Glomerular visceral epithelial cell (primary cell): ENCODE measurements at regions not wholly inside any gene's neighbourhood (a gene's known extent, or its start where the extent isn't known, plus 50 kb on each side); places are given as distances from the start of the nearest gene placed in this dataset.

Experiments
- DNase-seq: peaks from one replicate; pipeline ENCODE4 v3.0.0-alpha.2; 2016; ENCODE audit errors: extremely low spot score

DNA sequence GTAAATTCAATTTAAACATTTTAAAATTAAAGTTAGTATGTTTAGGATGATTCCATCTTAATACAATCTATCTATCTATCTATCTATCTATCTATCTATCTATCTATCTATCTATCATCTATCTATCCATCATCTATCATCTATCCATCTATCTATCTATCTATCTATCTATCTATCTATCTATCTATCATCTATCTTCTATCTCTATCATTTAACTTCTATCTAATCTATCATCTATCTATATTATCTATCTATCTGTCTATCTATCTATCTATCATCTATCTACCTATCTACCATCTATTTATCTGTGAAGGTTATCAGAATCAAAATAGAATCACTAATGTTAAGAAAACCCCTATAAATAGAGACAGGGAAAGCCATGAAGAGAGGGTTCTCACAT, 78.3 kb downstream of the RAMP3 start:
- no peak for DNase-seq

GRCh38 chr7:45236666-45237065, 79.1 kb downstream of the RAMP3 start:
- DNase-seq: no peak

DNA sequence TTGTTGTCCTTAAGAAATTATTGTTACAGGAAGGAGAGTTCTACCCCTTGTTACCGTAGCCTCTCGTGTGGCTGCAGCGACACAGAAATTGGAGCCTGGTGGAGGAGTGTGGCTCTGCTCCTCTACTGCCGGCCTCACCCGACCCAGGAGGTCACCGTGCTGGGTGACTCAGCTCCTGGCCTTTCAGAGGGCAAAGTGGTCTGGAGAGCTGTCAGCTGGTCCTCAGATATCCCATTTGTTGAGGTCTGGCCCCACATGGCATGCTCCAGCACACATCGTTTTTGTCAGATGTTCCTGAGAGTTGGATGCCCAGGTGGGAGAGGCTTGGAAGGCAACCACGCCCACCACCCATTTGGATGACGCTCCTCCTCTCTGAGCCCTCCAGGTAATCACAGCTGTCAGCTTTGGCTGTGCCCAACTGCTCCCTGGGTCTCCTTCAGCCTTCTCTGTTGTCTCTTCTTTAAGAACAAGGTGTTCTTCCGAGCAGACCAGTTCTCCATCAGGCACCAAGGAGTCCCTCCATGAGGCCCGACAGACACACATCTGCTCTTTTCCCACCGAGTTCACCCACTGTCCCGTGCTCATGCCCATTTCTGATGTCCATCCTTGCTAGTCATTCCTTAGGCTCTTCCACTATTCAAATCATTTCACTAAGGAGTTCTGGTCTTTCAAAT, 80.3 kb downstream of the RAMP3 start:
- peak; percentile 6 for DNase-seq

- DNase-seq: no peak
These were observed 81.2 kb downstream of the RAMP3 start for GRCh38 chr7:45238806-45239205.

DNA sequence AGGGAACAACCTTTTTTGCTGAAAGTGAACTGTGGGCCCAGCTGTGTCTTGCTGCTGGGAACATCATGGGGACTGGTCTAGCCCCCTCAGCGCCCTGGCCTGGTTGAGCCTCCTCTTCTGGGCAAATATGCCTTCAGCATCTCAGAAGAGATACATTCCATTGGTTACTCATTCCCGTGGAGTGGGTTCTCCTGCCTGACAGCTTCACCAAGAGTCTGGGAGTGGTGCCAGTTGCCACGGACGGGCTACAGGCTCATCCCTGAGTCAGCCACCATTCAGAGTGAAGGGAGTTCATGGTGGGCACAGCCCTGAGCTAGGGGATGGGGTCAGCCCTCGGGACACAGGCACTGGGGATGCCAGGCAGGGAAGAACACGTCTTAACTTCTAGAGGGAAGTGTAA, 81.9 kb downstream of the RAMP3 start:
- peak; percentile 44 for DNase-seq

GRCh38 chr7:45240273-45240771, 82.7 kb downstream of the RAMP3 start:
- no peak for DNase-seq

DNA sequence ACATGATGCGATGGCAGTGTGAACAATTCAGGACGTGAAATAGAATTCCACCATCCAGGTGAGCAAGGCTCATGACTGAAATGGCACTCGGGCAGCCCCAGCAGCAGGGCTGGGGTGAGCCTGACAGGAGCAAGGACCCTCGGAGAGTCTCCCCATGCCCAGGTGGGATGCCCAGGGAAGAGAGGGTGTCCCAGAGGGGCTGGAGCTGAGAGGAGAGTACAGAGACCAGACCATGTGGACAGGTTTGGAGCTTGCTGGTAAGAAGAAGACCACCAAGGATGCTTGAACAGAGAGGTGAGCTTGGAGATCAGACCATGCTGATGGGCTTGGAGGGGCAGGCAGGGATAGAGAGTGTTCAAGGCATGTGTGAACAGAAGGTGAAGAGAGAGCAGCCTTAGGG, 83.3 kb downstream of the RAMP3 start:
- DNase-seq: no peak

DNA sequence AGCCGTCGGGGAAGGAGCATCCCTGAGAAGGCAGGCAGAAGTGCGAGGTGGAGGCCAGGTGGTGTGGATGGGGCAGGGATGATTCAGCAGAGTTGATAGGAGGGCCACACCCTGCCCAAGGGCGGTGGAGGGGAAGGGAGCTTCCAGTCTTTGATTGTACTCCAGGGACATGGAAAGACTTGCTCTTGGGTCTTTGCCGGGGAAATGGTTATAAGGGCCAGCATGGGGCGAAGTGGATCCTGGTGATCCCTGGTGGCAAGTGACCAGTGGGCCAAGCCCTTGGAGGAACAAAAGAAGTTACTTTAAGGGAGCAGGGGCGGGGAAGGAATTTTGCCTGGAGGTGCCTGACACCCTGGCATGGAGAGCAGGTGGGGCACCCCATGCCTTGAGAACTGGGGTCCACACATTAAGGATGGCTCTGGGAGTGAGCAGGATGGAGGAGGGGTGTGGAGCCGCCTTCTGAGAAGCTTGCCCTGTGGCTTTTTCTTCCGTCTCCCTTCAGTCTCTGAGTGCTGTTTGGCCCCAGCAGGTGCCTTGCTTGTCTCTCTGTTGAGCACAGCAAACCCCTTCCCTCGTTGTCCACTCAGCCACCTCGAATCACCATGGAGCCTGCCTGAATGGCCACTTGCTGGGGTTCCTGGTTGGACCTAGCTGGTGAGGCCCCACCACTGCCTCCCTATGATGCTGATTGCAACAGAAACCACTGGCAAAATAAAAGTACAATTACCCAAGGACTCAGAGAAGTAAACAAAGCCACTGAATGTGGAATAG, 83.9 kb downstream of the RAMP3 start:
- no peak for DNase-seq

GRCh38 chr7:45242261-45242660, 84.7 kb downstream of the RAMP3 start:
- DNase-seq: no peak

GRCh38 chr7:45242698-45243097, 85.1 kb downstream of the RAMP3 start:
- DNase-seq: no peak

DNA sequence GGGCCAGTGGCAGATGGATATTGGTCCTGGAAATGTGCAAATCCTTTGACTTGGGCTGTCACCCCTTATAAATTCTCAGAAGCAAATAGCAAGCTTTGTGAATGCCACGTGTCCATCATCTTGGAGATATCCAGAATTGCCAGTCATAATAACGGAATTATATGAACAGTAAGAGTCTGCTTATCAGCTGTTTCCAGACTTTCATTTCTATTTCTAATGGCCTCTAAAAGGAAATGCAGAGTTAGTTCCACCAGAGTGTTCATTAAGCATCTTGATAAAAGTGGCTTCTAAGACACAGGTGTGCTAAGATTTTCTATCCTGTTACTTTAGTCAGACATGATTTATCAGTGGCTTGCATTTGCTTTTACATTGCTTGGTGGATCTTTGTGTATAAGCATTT, 87.4 kb downstream of the RAMP3 start:
- no peak for DNase-seq

DNA sequence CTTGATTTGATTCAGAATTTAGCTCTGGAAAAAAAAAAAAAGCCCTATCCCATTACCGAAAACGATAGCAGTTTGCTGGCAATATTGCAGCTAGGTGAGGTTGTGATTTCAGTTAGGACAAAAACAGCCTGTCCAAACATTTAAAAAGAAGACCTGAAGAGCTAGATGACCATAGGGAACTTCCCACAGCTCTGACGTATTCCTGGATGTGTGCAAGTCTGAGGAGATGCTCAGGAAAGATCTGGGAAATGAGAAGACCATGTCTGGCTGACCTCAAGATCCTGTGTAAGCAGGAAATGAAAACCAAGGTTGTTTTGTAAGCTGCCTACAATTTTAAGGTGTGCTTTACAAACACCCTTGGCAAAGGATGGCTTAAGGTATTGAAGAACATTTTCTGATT, 88.7 kb downstream of the RAMP3 start:
- no peak for DNase-seq

DNA sequence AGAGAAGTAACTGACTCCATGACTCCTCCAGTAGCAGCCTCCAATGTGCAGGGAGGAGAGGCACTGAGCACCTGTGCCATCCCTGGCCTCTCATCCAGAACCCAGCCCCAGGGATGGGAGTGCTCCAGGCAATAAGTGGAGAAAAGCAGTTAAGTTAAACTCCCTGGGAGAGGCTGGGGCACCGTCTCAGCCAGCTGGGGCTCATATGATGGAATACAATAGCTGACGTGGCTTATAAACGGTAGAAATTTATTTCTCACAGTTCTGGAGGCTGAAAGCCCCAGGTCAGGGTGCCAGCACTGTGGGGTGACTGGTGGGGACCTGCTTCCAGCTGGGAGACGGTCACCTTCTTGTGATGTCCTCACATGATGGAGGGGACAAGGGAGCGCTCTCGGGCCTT, 94.7 kb downstream of the RAMP3 start:
- no peak for DNase-seq

DNA sequence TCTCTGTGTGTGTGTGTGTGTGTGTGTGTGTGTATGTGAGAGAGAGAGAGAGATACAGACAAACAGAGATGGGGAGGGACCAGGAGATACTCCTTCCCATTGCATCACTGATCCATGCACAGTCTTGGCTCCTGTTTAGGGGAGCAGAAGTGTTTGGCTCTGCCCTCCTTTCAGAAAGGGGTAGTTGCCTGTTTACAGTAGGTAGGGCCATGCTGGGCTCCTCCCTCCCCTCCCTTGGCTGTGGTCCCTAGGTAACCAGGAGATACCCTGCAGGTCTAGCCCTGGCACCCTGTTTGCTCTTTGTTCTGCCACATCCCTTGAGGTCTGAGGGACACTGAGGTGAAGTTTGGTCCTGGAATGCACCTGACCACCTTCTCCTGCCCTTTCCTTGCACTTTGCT, 95.3 kb downstream of the RAMP3 start:
- no peak for DNase-seq

DNA sequence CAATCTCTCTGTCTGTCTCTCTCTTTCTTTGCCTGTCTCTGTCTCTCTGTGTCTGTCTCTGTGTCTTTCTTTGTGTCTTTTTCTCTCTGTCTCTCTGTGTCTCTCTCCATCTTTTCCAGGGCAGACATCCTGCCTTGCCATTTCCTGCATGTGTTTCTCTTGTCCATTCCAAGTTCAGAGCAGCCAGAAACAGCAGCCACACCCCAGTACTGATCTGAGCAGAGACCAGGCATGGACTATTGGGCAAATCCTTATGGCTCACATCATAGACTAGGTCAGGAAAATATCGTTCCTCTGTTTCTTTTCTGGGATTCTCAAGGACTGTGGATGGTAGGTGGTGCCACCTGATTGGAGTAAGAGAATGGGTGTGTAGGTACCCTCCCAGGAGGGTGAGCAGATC, 95.8 kb downstream of the RAMP3 start:
- DNase-seq: no peak

- no peak for DNase-seq
These were observed 97.6 kb downstream of the RAMP3 start for GRCh38 chr7:45255187-45255586.

DNA sequence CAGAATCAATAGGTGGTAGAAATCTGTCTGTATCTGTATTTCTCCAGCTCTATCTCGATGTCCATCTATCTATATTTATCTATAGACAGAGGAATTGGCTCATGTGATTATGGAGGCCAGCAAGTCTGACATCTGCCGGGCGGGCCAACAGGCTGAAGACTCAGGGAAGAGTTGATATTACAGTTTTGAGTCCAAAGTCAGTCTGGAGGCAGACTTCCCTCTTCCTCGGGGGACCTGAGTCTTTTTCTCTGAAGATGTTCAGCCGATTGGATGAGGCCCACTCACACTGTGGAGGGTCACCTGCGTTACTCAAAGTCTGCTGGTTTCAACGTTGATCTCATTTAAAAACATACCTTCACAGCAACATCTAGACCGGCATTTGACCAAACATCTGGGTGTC, 98.7 kb downstream of the RAMP3 start:
- no peak for DNase-seq

- DNase-seq: no peak
These were observed 99.2 kb downstream of the RAMP3 start for GRCh38 chr7:45256775-45257174.

GRCh38 chr7:45257284-45257683, 99.7 kb downstream of the RAMP3 start:
- DNase-seq: no peak

- no peak for DNase-seq
These were observed 101.1 kb downstream of the RAMP3 start for GRCh38 chr7:45258533-45259226.

- DNase-seq: no peak
These were observed 101.6 kb downstream of the RAMP3 start for GRCh38 chr7:45259227-45259596.

DNA sequence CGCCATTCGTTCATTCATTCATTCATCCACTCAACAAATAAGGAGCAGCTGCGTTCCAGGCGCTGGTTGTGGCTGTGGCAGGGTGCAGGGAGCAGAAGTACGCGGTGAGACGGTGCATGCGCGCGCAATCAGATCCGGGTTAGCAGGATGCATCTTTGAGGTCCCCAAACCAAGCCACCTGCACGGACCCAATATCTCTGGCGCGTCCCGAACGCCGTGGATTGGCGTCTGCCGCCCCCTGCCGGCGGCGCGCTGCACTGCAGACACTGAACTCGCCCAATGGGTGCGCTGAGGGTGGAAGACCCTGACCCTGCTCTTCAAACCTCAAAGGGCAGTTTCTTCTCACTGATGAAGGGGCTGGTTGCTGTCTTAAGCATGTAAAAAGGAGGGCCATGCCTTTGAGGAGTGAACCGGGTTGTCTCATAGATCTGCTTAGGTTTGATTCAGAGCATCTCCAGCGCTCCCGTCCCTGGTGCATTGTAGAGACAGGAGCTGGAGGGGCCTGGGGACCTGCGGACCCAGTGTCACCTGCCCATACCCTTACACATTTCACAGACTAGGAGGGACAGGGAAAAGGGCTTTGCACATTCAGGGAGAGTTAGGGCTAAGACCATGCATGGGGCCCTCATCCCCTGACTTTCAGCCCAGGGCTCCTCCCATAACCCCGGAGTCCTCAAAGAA, 102.5 kb downstream of the RAMP3 start:
- peak; percentile 29 for DNase-seq
